ENCODE measurements at regions not wholly inside any gene's neighbourhood (a gene's known extent, or its start where the extent isn't known, plus 50 kb on each side); places are given as distances from the start of the nearest gene placed in this dataset.

DNA sequence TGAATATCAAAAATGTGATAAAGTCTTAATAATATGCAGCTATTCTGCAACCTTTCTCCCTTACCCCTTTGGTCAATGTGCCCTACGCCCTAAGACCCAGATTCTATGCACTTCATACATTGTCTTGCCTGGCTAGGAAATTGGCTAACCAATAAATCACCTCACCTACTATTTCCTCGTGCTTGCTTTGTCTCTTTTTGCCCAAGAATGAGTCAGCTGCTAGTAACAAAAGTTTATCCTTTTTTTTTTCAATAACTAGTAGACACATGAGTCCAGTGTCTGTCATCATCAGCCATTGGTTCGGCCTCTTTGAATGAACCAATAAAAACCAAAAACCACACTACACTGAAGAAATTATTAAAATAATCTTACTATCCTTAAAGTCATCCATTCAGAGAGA is 387.1 kb downstream of the PPP3CA start:
- TF ChIP-seq POLR2A (IDR thresholded peaks at IDR 0.05; ENCODE audit: low read depth, low read length) (no peak), TAF1 (IDR thresholded peaks at IDR 0.05; ENCODE audit: borderline replicate concordance, low read depth, low read length) (no peak), POLR2AphosphoS5 (IDR thresholded peaks at IDR 0.05; ENCODE audit: low read depth, low read length) (no peak)

Data from GM12892 (cell line).